Prostate gland (tissue), 2 donors: ENCODE measurements at regions not wholly inside any gene's neighbourhood (a gene's known extent, or its start where the extent isn't known, plus 50 kb on each side); places are given as distances from the start of the nearest gene placed in this dataset.

Experiments used
- CTCF ChIP-seq, 4 experiments: fragments of 200-600 bp in 2 of 4; fragments of 450-650 bp in 2 of 4; sonication (generic) in 2 of 4; IDR thresholded peaks; 1 replicate in 3 of 4; 2 replicates in 1 of 4; pipeline ENCODE4 v1.5.1; 2016 to 2019; ENCODE audit warnings: antibody characterized with exemption in 4 of 4, mild to moderate bottlenecking in 2 of 4, moderate library complexity in 2 of 4
- POLR2A ChIP-seq: fragments of 450-650 bp; IDR thresholded peaks from one replicate; pipeline ENCODE4 v1.6.1; 2016; ENCODE audit warnings: antibody characterized with exemption, mild to moderate bottlenecking

DNA sequence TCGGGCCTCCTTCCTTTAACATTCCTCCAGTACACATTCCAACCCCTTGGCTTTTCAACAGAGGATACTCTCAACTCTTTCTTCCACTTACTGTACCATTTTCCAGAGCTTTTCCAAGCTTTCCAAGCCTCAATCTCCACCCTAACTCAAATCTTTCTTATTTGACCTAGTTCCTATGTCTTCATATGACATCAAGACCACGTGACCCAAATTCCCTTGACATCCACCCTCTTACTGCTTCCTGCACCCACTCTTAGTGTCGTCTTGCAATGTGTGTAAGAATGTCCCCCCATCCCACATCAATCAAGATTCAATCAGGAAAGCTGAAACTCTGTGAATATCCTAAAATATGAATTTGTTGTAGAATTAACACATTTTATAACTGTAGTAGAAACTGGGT is 155.0 kb downstream of the OMA1 start:
- TF ChIP-seq CTCF (IDR thresholded peaks at IDR 0.05) (no peak), POLR2A (no peak)
